ENCODE measurements at regions not wholly inside any gene's neighbourhood (a gene's known extent, or its start where the extent isn't known, plus 50 kb on each side); places are given as distances from the start of the nearest gene placed in this dataset.

GRCh38 chr10:15433850-15434537, 62.9 kb upstream of the FAM171A1 start:
- whole genome bisulfite sequencing (ENCODE audit: extremely low coverage, insufficient coverage, insufficient read length), result 100% methylated on average over 4 of the region's 9 CpGs
- no peaks in the 10 kb centered on the region for H3K79me2 ChIP-seq (ENCODE audit: control insufficient read depth, insufficient read depth, low read length, poor library complexity)
- H4K12ac ChIP-seq (ENCODE audit: low read depth, low read length), result peak overlapping the region; percentile 65
- H3K14ac ChIP-seq (ENCODE audit: low read length), result no peak overlapping the region
- peaks cover 0 to 4% of the 10 kb centered on the region in 2 experiments for H3K4me1 ChIP-seq (ENCODE audit: control insufficient read depth in 1 of 2, insufficient read depth in 2 of 2, low read length in 2 of 2)
- H3K4me2 ChIP-seq (ENCODE audit: low read length), result peak overlapping the region; percentile 50
- H3K9ac ChIP-seq (ENCODE audit: low read length), result no peak overlapping the region
- no peak overlapping the region for H3K18ac ChIP-seq (ENCODE audit: low read length)
- no peaks in the 10 kb centered on the region for H3K9me3 ChIP-seq (ENCODE audit: insufficient read depth, low read depth, low read length)
- no peak overlapping the region for H3K4me3 ChIP-seq (ENCODE audit: low read depth, low read length)
- H4K8ac ChIP-seq (ENCODE audit: low read depth, low read length), result no peak overlapping the region
- H3K4ac ChIP-seq (ENCODE audit: low read depth, low read length), result no peak overlapping the region
- no peak overlapping the region for H2BK120ac ChIP-seq (ENCODE audit: insufficient read depth, low read length, poor library complexity)
- peak in 1 of 2 donors; percentile 75 for DNase-seq
- no peak overlapping the region for H2BK5ac ChIP-seq (ENCODE audit: low read depth, low read length, poor library complexity)
- H3K27me3 ChIP-seq (ENCODE audit: insufficient read depth, low read length), result no peaks in the 10 kb centered on the region
- H4K91ac ChIP-seq (ENCODE audit: low read depth, low read length), result peak overlapping the region; percentile 10
- H3K27ac ChIP-seq (ENCODE audit: low read depth, low read length), result no peak overlapping the region
- H2AFZ ChIP-seq (ENCODE audit: insufficient read depth, low read length, poor library complexity), result no peak overlapping the region
- H2BK12ac ChIP-seq (ENCODE audit: low read length), result no peak overlapping the region
- H2AK5ac ChIP-seq (ENCODE audit: low read length), result no peak overlapping the region
- no peak overlapping the region for H3K23ac ChIP-seq (ENCODE audit: low read length)
- H3K36me3 ChIP-seq (ENCODE audit: control insufficient read depth in 1 of 2, insufficient read depth in 2 of 2, low read length in 2 of 2), result no peaks in the 10 kb centered on the region
- no peaks in the 10 kb centered on the region for H3K79me1 ChIP-seq (ENCODE audit: low read length)

GRCh38 chr10:15432266-15432665, 61.2 kb upstream of the FAM171A1 start:
- Histone ChIP-seq H3K4ac (ENCODE audit: low read depth, low read length) (no peak overlapping the region), H3K79me1 (ENCODE audit: low read length) (no peaks in the 10 kb centered on the region), H3K4me3 (ENCODE audit: low read depth, low read length) (no peak overlapping the region), H3K18ac (ENCODE audit: low read length) (no peak overlapping the region), H3K27me3 (ENCODE audit: insufficient read depth, low read length) (no peaks in the 10 kb centered on the region), H3K4me2 (ENCODE audit: low read length) (no peak overlapping the region), H2AFZ (ENCODE audit: insufficient read depth, low read length, poor library complexity) (no peak overlapping the region), H2AK5ac (ENCODE audit: low read length) (no peak overlapping the region), H3K9me3 (ENCODE audit: insufficient read depth, low read depth, low read length) (no peaks in the 10 kb centered on the region), H2BK12ac (ENCODE audit: low read length) (no peak overlapping the region), H3K4me1 (ENCODE audit: control insufficient read depth in 1 of 2, insufficient read depth in 2 of 2, low read length in 2 of 2) (peaks cover 0 to 4% of the 10 kb centered on the region in 2 experiments), H3K14ac (ENCODE audit: low read length) (no peak overlapping the region), H3K9ac (ENCODE audit: low read length) (no peak overlapping the region), H3K79me2 (ENCODE audit: control insufficient read depth, insufficient read depth, low read length, poor library complexity) (no peaks in the 10 kb centered on the region), H3K23ac (ENCODE audit: low read length) (no peak overlapping the region), H2BK5ac (ENCODE audit: low read depth, low read length, poor library complexity) (no peak overlapping the region), H2BK120ac (ENCODE audit: insufficient read depth, low read length, poor library complexity) (no peak overlapping the region), H4K8ac (ENCODE audit: low read depth, low read length) (no peak overlapping the region), H4K12ac (ENCODE audit: low read depth, low read length) (no peak overlapping the region), H3K27ac (ENCODE audit: low read depth, low read length) (no peak overlapping the region), H3K36me3 (ENCODE audit: control insufficient read depth in 1 of 2, insufficient read depth in 2 of 2, low read length in 2 of 2) (no peaks in the 10 kb centered on the region), H4K91ac (ENCODE audit: low read depth, low read length) (no peak overlapping the region)
- DNase-seq, result no peak
- WGBS (ENCODE audit: extremely low coverage, insufficient coverage, insufficient read length), result no CpG with 5 or more reads among the region's 7 CpGs

- no peak overlapping the region for H3K23ac ChIP-seq (ENCODE audit: low read length)
- no peak overlapping the region for H2AFZ ChIP-seq (ENCODE audit: insufficient read depth, low read length, poor library complexity)
- H3K4me2 ChIP-seq (ENCODE audit: low read length), result no peak overlapping the region
- no peak overlapping the region for H2AK5ac ChIP-seq (ENCODE audit: low read length)
- DNase-seq, result no peak
- H2BK5ac ChIP-seq (ENCODE audit: low read depth, low read length, poor library complexity), result no peak overlapping the region
- H3K9me3 ChIP-seq (ENCODE audit: insufficient read depth, low read depth, low read length), result no peaks in the 10 kb centered on the region
- H3K36me3 ChIP-seq (ENCODE audit: control insufficient read depth in 1 of 2, insufficient read depth in 2 of 2, low read length in 2 of 2), result no peaks in the 10 kb centered on the region
- H4K91ac ChIP-seq (ENCODE audit: low read depth, low read length), result no peak overlapping the region
- no peak overlapping the region for H3K18ac ChIP-seq (ENCODE audit: low read length)
- H4K8ac ChIP-seq (ENCODE audit: low read depth, low read length), result no peak overlapping the region
- H3K4me1 ChIP-seq (ENCODE audit: control insufficient read depth in 1 of 2, insufficient read depth in 2 of 2, low read length in 2 of 2), result peaks cover 0 to 4% of the 10 kb centered on the region in 2 experiments
- H3K27me3 ChIP-seq (ENCODE audit: insufficient read depth, low read length), result no peaks in the 10 kb centered on the region
- no peak overlapping the region for H3K4ac ChIP-seq (ENCODE audit: low read depth, low read length)
- no peaks in the 10 kb centered on the region for H3K79me2 ChIP-seq (ENCODE audit: control insufficient read depth, insufficient read depth, low read length, poor library complexity)
- no peak overlapping the region for H2BK120ac ChIP-seq (ENCODE audit: insufficient read depth, low read length, poor library complexity)
- no peak overlapping the region for H3K9ac ChIP-seq (ENCODE audit: low read length)
- WGBS (ENCODE audit: extremely low coverage, insufficient coverage, insufficient read length), result no CpG with 5 or more reads among the region's 7 CpGs
- no peak overlapping the region for H3K4me3 ChIP-seq (ENCODE audit: low read depth, low read length)
- no peak overlapping the region for H3K27ac ChIP-seq (ENCODE audit: low read depth, low read length)
- no peak overlapping the region for H4K12ac ChIP-seq (ENCODE audit: low read depth, low read length)
- no peaks in the 10 kb centered on the region for H3K79me1 ChIP-seq (ENCODE audit: low read length)
- no peak overlapping the region for H2BK12ac ChIP-seq (ENCODE audit: low read length)
- H3K14ac ChIP-seq (ENCODE audit: low read length), result no peak overlapping the region
Observed at GRCh38 chr10:15430969-15431771, 60.1 kb upstream of the FAM171A1 start.

GRCh38 chr10:15428681-15429080, 57.6 kb upstream of the FAM171A1 start:
- Histone ChIP-seq H4K91ac (ENCODE audit: low read depth, low read length) (no peak overlapping the region), H3K79me1 (ENCODE audit: low read length) (no peaks in the 10 kb centered on the region), H3K4ac (ENCODE audit: low read depth, low read length) (no peak overlapping the region), H3K4me2 (ENCODE audit: low read length) (no peak overlapping the region), H2AFZ (ENCODE audit: insufficient read depth, low read length, poor library complexity) (no peak overlapping the region), H3K4me3 (ENCODE audit: low read depth, low read length) (no peak overlapping the region), H3K36me3 (ENCODE audit: control insufficient read depth in 1 of 2, insufficient read depth in 2 of 2, low read length in 2 of 2) (no peaks in the 10 kb centered on the region), H2BK5ac (ENCODE audit: low read depth, low read length, poor library complexity) (no peak overlapping the region), H4K12ac (ENCODE audit: low read depth, low read length) (no peak overlapping the region), H2AK5ac (ENCODE audit: low read length) (no peak overlapping the region), H4K8ac (ENCODE audit: low read depth, low read length) (no peak overlapping the region), H3K27ac (ENCODE audit: low read depth, low read length) (no peak overlapping the region), H3K79me2 (ENCODE audit: control insufficient read depth, insufficient read depth, low read length, poor library complexity) (no peaks in the 10 kb centered on the region), H2BK120ac (ENCODE audit: insufficient read depth, low read length, poor library complexity) (no peak overlapping the region), H3K18ac (ENCODE audit: low read length) (no peak overlapping the region), H3K9ac (ENCODE audit: low read length) (no peak overlapping the region), H3K27me3 (ENCODE audit: insufficient read depth, low read length) (no peaks in the 10 kb centered on the region), H3K14ac (ENCODE audit: low read length) (no peak overlapping the region), H3K23ac (ENCODE audit: low read length) (no peak overlapping the region), H3K9me3 (ENCODE audit: insufficient read depth, low read depth, low read length) (no peaks in the 10 kb centered on the region), H3K4me1 (ENCODE audit: control insufficient read depth in 1 of 2, insufficient read depth in 2 of 2, low read length in 2 of 2) (no peaks in the 10 kb centered on the region), H2BK12ac (ENCODE audit: low read length) (no peak overlapping the region)
- WGBS (ENCODE audit: extremely low coverage, insufficient coverage, insufficient read length), result no CpG with 5 or more reads among the region's 2 CpGs
- DNase-seq, result no peak
